ENCODE measurements at regions not wholly inside any gene's neighbourhood (a gene's known extent, or its start where the extent isn't known, plus 50 kb on each side); places are given as distances from the start of the nearest gene placed in this dataset.

DNA sequence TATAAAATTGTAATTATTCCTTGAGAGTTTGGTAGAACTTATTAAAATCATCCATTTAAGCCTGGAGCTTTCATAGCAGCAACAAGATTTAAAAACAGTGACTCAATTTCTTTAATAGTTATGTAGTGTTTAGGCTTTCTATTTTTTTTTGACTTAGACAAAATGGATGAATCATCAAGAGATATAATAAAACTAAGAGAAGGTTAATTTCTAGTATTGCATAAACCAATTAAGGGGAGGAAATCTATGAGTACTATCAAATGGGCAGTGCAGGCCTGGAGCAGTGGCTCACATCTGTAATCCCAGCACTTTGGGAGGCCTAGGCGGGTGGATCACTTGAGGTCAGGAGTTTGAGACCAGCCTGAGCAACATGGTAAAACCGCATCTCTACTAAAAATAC, 416.3 kb upstream of the USP24 start:
- no peaks in the 10 kb centered on the region for H3K36me3 ChIP-seq (replicated peaks; ENCODE audit: low read depth, low read length)
- no peak overlapping the region for H3K4me3 ChIP-seq (ENCODE audit: low read length)
- H4K20me1 ChIP-seq (ENCODE audit: insufficient read depth, low read length), result no peaks in the 10 kb centered on the region
- no peaks in the 10 kb centered on the region; the same call in 1 of the 2 replicates for H3K4me1 ChIP-seq (ENCODE audit: low read length)
- H3K27me3 ChIP-seq (ENCODE audit: low read depth, low read length), result no peaks in the 10 kb centered on the region
- TF ChIP-seq EZH2phosphoT487 (IDR thresholded peaks at IDR 0.05; ENCODE audit: low read depth) (no peak), CTCF (IDR thresholded peaks at IDR 0.05; ENCODE audit: low read depth, low read length) (no peak)
- no peaks in the 10 kb centered on the region for H3K79me2 ChIP-seq (ENCODE audit: low read length)
- no peaks in the 10 kb centered on the region for H3K9me3 ChIP-seq (ENCODE audit: insufficient read depth, low read length)
- no peak overlapping the region for H3K27ac ChIP-seq (ENCODE audit: low read length)
- no peak overlapping the region for H2AFZ ChIP-seq (ENCODE audit: low read depth, low read length)
- H3K4me2 ChIP-seq (ENCODE audit: low read length), result no peak overlapping the region
- no peak overlapping the region for H3K9ac ChIP-seq (ENCODE audit: low read length)

GRCh38 chr1:55626326-55626725, 411.2 kb upstream of the USP24 start:
- Histone ChIP-seq H3K4me1 (ENCODE audit: low read length) (no peaks in the 10 kb centered on the region), H3K27me3 (ENCODE audit: low read depth, low read length) (no peaks in the 10 kb centered on the region), H2AFZ (ENCODE audit: low read depth, low read length) (no peak overlapping the region), H3K36me3 (replicated peaks; ENCODE audit: low read depth, low read length) (no peaks in the 10 kb centered on the region), H4K20me1 (ENCODE audit: insufficient read depth, low read length) (no peaks in the 10 kb centered on the region), H3K9ac (ENCODE audit: low read length) (no peak overlapping the region), H3K27ac (ENCODE audit: low read length) (no peak overlapping the region), H3K9me3 (ENCODE audit: insufficient read depth, low read length) (no peaks in the 10 kb centered on the region), H3K79me2 (ENCODE audit: low read length) (no peaks in the 10 kb centered on the region), H3K4me3 (ENCODE audit: low read length) (no peak overlapping the region), H3K4me2 (ENCODE audit: low read length) (no peak overlapping the region)
- TF ChIP-seq EZH2phosphoT487 (IDR thresholded peaks at IDR 0.05; ENCODE audit: low read depth) (no peak), CTCF (IDR thresholded peaks at IDR 0.05; ENCODE audit: low read depth, low read length) (no peak)

GRCh38 chr1:55624766-55625165, 409.6 kb upstream of the USP24 start:
- H3K9ac ChIP-seq (ENCODE audit: low read length), result no peak overlapping the region
- no peaks in the 10 kb centered on the region for H3K27me3 ChIP-seq (ENCODE audit: low read depth, low read length)
- no peak overlapping the region for H3K4me2 ChIP-seq (ENCODE audit: low read length)
- no peaks in the 10 kb centered on the region for H4K20me1 ChIP-seq (ENCODE audit: insufficient read depth, low read length)
- H2AFZ ChIP-seq (ENCODE audit: low read depth, low read length), result no peak overlapping the region
- H3K4me3 ChIP-seq (ENCODE audit: low read length), result no peak overlapping the region
- no peaks in the 10 kb centered on the region for H3K36me3 ChIP-seq (replicated peaks; ENCODE audit: low read depth, low read length)
- H3K4me1 ChIP-seq (ENCODE audit: low read length), result no peaks in the 10 kb centered on the region
- H3K27ac ChIP-seq (ENCODE audit: low read length), result no peak overlapping the region
- TF ChIP-seq EZH2phosphoT487 (IDR thresholded peaks at IDR 0.05; ENCODE audit: low read depth), result no peak
- TF ChIP-seq CTCF (IDR thresholded peaks at IDR 0.05; ENCODE audit: low read depth, low read length), result no peak
- no peaks in the 10 kb centered on the region for H3K79me2 ChIP-seq (ENCODE audit: low read length)
- H3K9me3 ChIP-seq (ENCODE audit: insufficient read depth, low read length), result no peaks in the 10 kb centered on the region

- no peak overlapping the region for H3K9ac ChIP-seq (ENCODE audit: low read length)
- H3K4me2 ChIP-seq (ENCODE audit: low read length), result no peak overlapping the region
- H3K79me2 ChIP-seq (ENCODE audit: low read length), result no peaks in the 10 kb centered on the region
- TF ChIP-seq EZH2phosphoT487 (IDR thresholded peaks at IDR 0.05; ENCODE audit: low read depth) (no peak), CTCF (IDR thresholded peaks at IDR 0.05; ENCODE audit: low read depth, low read length) (no peak)
- no peaks in the 10 kb centered on the region for H3K36me3 ChIP-seq (replicated peaks; ENCODE audit: low read depth, low read length)
- H4K20me1 ChIP-seq (ENCODE audit: insufficient read depth, low read length), result no peaks in the 10 kb centered on the region
- H3K9me3 ChIP-seq (ENCODE audit: insufficient read depth, low read length), result no peaks in the 10 kb centered on the region
- no peak overlapping the region for H2AFZ ChIP-seq (ENCODE audit: low read depth, low read length)
- H3K27me3 ChIP-seq (ENCODE audit: low read depth, low read length), result no peaks in the 10 kb centered on the region
- no peak overlapping the region for H3K27ac ChIP-seq (ENCODE audit: low read length)
- H3K4me1 ChIP-seq (ENCODE audit: low read length), result no peaks in the 10 kb centered on the region
- no peak overlapping the region for H3K4me3 ChIP-seq (ENCODE audit: low read length)
Observed at GRCh38 chr1:55623311-55623710, 408.1 kb upstream of the USP24 start.

Measured in OCI-LY3 (cell line).